Osteoblast (primary cell): ENCODE measurements at regions not wholly inside any gene's neighbourhood (a gene's known extent, or its start where the extent isn't known, plus 50 kb on each side); places are given as distances from the start of the nearest gene placed in this dataset.

Source experiments
- DNase-seq: peaks from one replicate; pipeline ENCODE4 v3.0.0; 2011; ENCODE audit warnings: low spot score, mixed read lengths; ENCODE audit not compliant: insufficient read length; ENCODE audit errors: missing footprints
- H2AFZ ChIP-seq: 2 replicates; pipeline ENCODE4 v1.6.0; 2011; ENCODE audit warnings: mild to moderate bottlenecking, low read length
- H3K27ac ChIP-seq: 2 replicates; pipeline ENCODE4 v1.5.1; 2011; ENCODE audit warnings: mild to moderate bottlenecking, low read depth, low read length, moderate library complexity
- H3K27me3 ChIP-seq: 2 replicates; pipeline ENCODE4 v1.6.0; 2012; ENCODE audit warnings: mild to moderate bottlenecking, control low read depth, inconsistent platforms, low read length, moderate library complexity; ENCODE audit not compliant: insufficient read depth
- H3K36me3 ChIP-seq: 2 replicates; pipeline ENCODE4 v1.5.1; 2011; ENCODE audit warnings: mild to moderate bottlenecking, low read length, control low read depth, moderate library complexity; ENCODE audit not compliant: insufficient read depth
- H3K4me1 ChIP-seq: 2 replicates; pipeline ENCODE4 v1.5.1; 2011; ENCODE audit warnings: mild to moderate bottlenecking, low read length, control low read depth, moderate library complexity; ENCODE audit not compliant: insufficient read depth
- H3K4me2 ChIP-seq: 2 replicates; pipeline ENCODE4 v1.6.0; 2011; ENCODE audit warnings: mild to moderate bottlenecking, low read length; ENCODE audit not compliant: insufficient read depth
- H3K4me3 ChIP-seq: fragments of 200-600 bp; sonication (generic); 3 replicates; pipeline ENCODE4 v1.5.1; 2012; ENCODE audit warnings: mild to moderate bottlenecking, low read length, inconsistent platforms; ENCODE audit not compliant: insufficient read depth
- H3K79me2 ChIP-seq: 2 replicates; pipeline ENCODE4 v1.6.0; 2012; ENCODE audit warnings: mild to moderate bottlenecking, low read length, control low read depth, inconsistent platforms; ENCODE audit not compliant: insufficient read depth
- H3K9me3 ChIP-seq: 2 replicates; pipeline ENCODE4 v1.5.1; 2011; ENCODE audit warnings: low read depth, low read length, control low read depth
- H4K20me1 ChIP-seq: 2 replicates; pipeline ENCODE4 v1.6.0; 2012; ENCODE audit warnings: mild to moderate bottlenecking, low read length, control low read depth; ENCODE audit not compliant: insufficient read depth
- CTCF ChIP-seq: IDR thresholded peaks from 2 replicates; pipeline ENCODE4 v1.5.1; 2011; ENCODE audit warnings: mild to moderate bottlenecking, low read depth, low read length, moderate library complexity; ENCODE audit errors: extremely low read depth

GRCh38 chr4:17288151-17288550 is 223.7 kb downstream of the QDPR start:
- H3K4me1 ChIP-seq: no peaks in the 10 kb centered on the region
- no peak overlapping the region for H3K4me2 ChIP-seq
- H3K79me2 ChIP-seq: no peaks in the 10 kb centered on the region
- H3K27me3 ChIP-seq: no peaks in the 10 kb centered on the region
- no peak for DNase-seq
- no peaks in the 10 kb centered on the region for H3K36me3 ChIP-seq
- no peak for TF ChIP-seq CTCF
- no peak overlapping the region for H3K27ac ChIP-seq
- no peak overlapping the region for H2AFZ ChIP-seq
- no peak overlapping the region for H3K4me3 ChIP-seq
- H4K20me1 ChIP-seq: no peaks in the 10 kb centered on the region
- no peaks in the 10 kb centered on the region for H3K9me3 ChIP-seq

GRCh38 chr4:17286752-17287460 is 225.0 kb downstream of the QDPR start:
- DNase-seq: no peak
- Histone ChIP-seq H3K36me3 (no peaks in the 10 kb centered on the region), H3K4me3 (no peak overlapping the region), H3K9me3 (no peaks in the 10 kb centered on the region), H3K4me2 (no peak overlapping the region), H3K27ac (no peak overlapping the region), H2AFZ (no peak overlapping the region), H3K27me3 (no peaks in the 10 kb centered on the region), H3K79me2 (no peaks in the 10 kb centered on the region), H3K4me1 (no peaks in the 10 kb centered on the region), H4K20me1 (no peaks in the 10 kb centered on the region)
- no peak for TF ChIP-seq CTCF

DNA sequence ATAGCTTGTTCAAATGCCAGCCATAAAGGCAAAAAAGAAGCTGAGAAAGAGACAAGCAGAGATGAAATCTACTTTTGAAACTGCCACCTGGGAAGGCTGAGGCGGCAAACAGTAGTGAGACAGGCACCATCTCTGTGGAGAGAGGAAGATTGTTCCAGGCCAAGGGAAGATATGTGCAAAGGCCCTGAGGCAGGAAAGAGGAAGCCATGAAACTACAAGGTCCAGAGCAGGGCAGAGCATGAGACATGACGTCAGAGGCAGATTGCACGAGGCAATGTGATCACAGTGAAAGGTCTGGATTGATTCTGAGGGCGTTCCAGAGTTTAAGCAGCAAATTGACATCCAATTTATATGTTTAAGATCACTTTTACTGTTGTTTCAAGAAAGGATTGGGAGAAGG is 226.1 kb downstream of the QDPR start:
- H3K4me2 ChIP-seq: no peak overlapping the region
- DNase-seq: no peak
- H3K79me2 ChIP-seq: no peaks in the 10 kb centered on the region
- H4K20me1 ChIP-seq: no peaks in the 10 kb centered on the region
- H3K4me3 ChIP-seq: no peak overlapping the region
- H3K36me3 ChIP-seq: no peaks in the 10 kb centered on the region
- no peak overlapping the region for H3K27ac ChIP-seq
- H3K4me1 ChIP-seq: no peaks in the 10 kb centered on the region
- no peaks in the 10 kb centered on the region for H3K27me3 ChIP-seq
- TF ChIP-seq CTCF: no peak
- no peak overlapping the region for H2AFZ ChIP-seq
- no peaks in the 10 kb centered on the region for H3K9me3 ChIP-seq

GRCh38 chr4:17284323-17285175 is 227.3 kb downstream of the QDPR start:
- Histone ChIP-seq H4K20me1 (no peaks in the 10 kb centered on the region), H3K4me2 (no peak overlapping the region), H3K4me1 (no peaks in the 10 kb centered on the region), H3K79me2 (no peaks in the 10 kb centered on the region), H2AFZ (no peak overlapping the region), H3K4me3 (no peak overlapping the region), H3K9me3 (no peaks in the 10 kb centered on the region), H3K36me3 (no peaks in the 10 kb centered on the region), H3K27me3 (no peaks in the 10 kb centered on the region), H3K27ac (no peak overlapping the region)
- DNase-seq: no peak
- no peak for TF ChIP-seq CTCF
